Sigmoid colon (tissue), 4 donors: ENCODE measurements at regions not wholly inside any gene's neighbourhood (a gene's known extent, or its start where the extent isn't known, plus 50 kb on each side); places are given as distances from the start of the nearest gene placed in this dataset.

ENCODE experiments used
- CTCF ChIP-seq, 4 experiments: fragments of 450-650 bp in 3 of 4; fragments of 200-600 bp in 1 of 4; IDR thresholded peaks; one replicate each; pipeline ENCODE4 v1.5.1; 2016 to 2019; ENCODE audit warnings: antibody characterized with exemption in 4 of 4, mild to moderate bottlenecking in 3 of 4, moderate library complexity in 2 of 4
- EP300 ChIP-seq, 4 donors: sonication (generic); formaldehyde crosslinking; IDR thresholded peaks; one replicate each; pipeline ENCODE4 v1.6.1; 2017; ENCODE audit warnings: antibody characterized with exemption in 4 of 4
- POLR2AphosphoS5 ChIP-seq, 4 donors: sonication (generic); formaldehyde crosslinking; IDR thresholded peaks; one replicate each; pipeline ENCODE4 v1.6.1; 2017; ENCODE audit warnings: antibody characterized with exemption in 4 of 4

DNA sequence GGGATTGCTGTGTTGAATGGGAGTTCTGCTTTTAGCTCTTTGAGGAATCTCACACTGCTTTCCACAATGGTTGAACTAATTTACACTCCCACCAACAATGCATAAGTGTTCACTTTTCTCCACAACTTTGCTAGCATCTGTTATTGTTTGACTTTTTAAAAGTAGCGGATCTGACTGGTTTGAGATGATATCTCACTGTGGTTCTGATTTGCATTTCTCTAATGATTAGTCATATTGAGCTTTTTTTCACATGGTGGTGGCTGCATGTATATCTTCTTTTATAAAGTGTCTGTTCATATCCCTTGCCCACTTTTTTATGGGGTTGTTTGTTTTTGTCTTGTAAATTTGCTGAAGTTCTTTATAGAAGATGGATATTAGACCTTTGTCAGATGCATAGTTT is 588.3 kb upstream of the ADGRB3 start:
- TF ChIP-seq CTCF (IDR thresholded peaks at IDR 0.05): no peak
- no peak for TF ChIP-seq EP300 (IDR thresholded peaks at IDR 0.05)
- TF ChIP-seq POLR2AphosphoS5 (IDR thresholded peaks at IDR 0.05): no peak
